Jurkat, Clone E6-1 (cell line): ENCODE measurements at regions not wholly inside any gene's neighbourhood (a gene's known extent, or its start where the extent isn't known, plus 50 kb on each side); places are given as distances from the start of the nearest gene placed in this dataset.
"Not testable (repeated sequence)": the region's sequence is repeated elsewhere in the genome, so short reads cannot be mapped to it uniquely, and the experiment has no call there.

ENCODE experiments used
- DNase-seq: peaks from one replicate; pipeline ENCODE4 v3.0.0-alpha.2; 2011; ENCODE audit warnings: low read depth, low spot score
- H3K4me3 ChIP-seq: 2 replicates; pipeline ENCODE4 v1.5.1; 2011; ENCODE audit warnings: mild to moderate bottlenecking, low read length, control low read depth, moderate library complexity

- no peak for DNase-seq
- H3K4me3 ChIP-seq, result no peak overlapping the region
These were observed 79.0 kb upstream of the CDH7 start for GRCh38 chr18:65671621-65672415.

DNA sequence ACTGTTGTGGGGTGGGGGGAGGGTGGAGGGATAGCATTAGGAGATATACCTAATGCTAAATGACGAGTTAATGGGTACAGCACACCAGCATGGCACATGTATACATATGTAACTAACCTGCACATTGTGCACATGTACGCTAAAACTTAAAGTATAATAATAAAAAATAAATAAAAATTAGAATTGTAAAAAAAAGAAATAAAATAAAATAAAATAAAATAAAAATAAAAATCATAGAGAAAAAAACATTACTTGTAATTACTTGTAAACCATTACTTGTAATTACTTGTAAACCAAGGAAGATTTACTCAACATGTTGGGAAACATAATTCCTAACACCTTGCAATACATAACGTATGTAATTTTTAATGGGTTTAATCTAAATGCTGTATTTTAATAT is 80.7 kb upstream of the CDH7 start:
- H3K4me3 ChIP-seq, DNase-seq: not testable (repeated sequence)

GRCh38 chr18:65661391-65661790 is 89.4 kb upstream of the CDH7 start:
- DNase-seq, result no peak
- no peak overlapping the region for H3K4me3 ChIP-seq

DNA sequence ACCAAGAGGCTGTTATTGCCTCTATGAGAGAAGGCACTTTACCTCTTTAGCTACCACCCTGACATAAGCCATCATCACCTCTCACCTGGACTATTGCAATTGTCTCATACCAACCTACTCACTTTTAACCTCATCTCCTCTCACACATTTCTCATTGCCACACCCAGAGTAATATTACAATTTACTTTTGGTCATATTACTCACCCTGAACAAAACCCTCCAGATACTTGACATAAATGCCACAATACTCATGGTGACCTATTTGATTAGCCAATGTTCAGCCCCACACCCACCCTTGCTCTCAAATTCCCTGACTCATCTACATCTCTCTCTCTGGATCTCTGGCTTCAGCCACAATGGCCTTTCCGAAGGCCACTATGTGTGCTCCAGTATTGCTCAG is 90.9 kb upstream of the CDH7 start:
- H3K4me3 ChIP-seq, result no peak overlapping the region
- DNase-seq, result no peak

GRCh38 chr18:65659312-65659711 is 91.5 kb upstream of the CDH7 start:
- no peak for DNase-seq
- no peak overlapping the region for H3K4me3 ChIP-seq

DNA sequence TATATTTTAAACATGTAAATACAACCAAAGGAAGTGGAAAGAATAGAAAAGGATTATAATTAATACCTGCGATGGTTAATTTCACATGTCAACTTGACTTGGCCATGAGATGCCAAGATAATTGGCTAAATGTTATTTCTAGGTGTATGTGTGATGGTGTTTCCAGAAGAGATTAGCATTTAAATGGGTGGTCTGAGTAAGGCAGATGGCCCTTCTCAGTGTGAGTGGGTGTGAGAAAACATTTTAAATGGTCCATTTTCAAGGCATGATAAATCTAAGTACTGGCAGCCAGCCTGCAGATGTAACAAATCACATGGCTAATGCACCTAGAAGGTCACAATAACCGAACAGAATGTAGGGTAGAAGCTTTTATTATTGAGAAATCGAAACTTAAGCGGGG is 99.6 kb upstream of the CDH7 start:
- DNase-seq, result no peak
- no peak overlapping the region for H3K4me3 ChIP-seq

GRCh38 chr18:65632236-65632635 is 118.6 kb upstream of the CDH7 start:
- DNase-seq, result no peak
- H3K4me3 ChIP-seq, result no peak overlapping the region

DNA sequence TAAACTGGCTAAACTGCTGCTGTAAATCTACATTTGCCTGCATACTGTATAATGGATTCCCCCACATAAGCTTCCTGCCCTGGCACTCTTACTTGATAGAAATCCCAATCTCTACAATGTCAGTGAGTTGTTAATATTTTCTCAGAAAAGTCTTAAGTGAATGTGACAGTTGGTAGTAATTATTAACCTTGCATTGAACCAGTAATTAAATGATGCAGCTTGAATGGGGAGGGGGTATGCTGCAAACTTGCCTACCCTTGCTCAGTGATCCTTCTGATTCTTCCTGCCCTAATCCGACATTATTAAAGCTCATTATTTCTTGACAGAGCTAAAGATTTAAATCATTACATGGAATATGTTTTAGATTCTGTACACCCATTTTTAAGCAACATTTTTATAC is 119.0 kb upstream of the CDH7 start:
- no peak overlapping the region for H3K4me3 ChIP-seq
- DNase-seq, result no peak

- H3K4me3 ChIP-seq, result no peak overlapping the region
- DNase-seq, result no peak
These were observed 122.4 kb upstream of the CDH7 start for GRCh38 chr18:65628390-65628789.

DNA sequence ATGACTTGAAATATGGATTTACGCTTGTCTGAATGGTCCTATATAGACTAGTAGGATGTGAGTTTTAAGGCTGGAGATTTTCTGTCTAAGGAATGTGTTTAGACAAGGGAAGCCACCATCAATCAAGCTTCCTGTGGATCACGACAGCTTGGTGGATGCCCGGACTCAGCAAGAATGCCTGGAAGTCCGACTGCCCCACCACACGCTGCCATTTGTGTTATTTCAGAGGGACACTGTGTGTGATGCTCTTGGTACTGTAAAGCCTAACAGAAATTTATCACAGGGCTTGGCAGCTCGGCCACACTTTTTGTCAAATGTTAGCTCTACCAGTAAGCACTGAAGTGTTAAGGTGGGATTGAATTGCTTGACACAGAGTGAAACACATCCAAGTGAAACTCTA is 127.1 kb upstream of the CDH7 start:
- DNase-seq, result no peak
- no peak overlapping the region for H3K4me3 ChIP-seq

GRCh38 chr18:65622436-65622835 is 128.4 kb upstream of the CDH7 start:
- H3K4me3 ChIP-seq, result no peak overlapping the region
- no peak for DNase-seq

DNA sequence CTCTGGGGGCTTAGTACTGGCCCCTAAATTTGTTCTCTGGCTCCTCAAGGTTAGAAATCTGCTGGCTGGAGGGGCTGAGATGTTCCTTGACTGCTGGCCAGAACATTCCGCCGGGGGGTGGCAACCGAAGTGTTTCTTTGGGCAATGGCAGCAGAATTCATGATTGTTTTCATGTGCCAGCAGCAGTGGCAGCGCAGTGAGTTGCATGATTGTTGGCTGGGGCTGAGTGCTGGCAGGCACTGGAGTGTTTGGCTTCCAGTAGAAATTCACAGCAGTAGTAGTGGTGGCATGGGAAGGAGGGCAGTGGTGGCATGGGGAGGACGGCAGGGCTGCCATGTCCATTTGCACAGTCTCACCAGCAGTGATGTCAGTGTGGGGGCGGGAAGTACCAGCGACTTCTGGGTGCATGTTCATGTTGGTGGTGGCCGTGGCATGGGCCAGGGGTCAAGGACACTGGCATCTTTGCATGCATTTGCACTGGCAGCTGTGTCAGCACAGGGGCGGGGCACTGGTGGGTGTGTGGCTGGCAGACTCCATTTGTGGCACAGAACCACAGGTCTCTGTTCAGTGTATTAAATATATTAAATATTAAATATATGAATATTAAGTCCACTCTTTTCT is 130.6 kb upstream of the CDH7 start:
- H3K4me3 ChIP-seq, result no peak overlapping the region
- no peak for DNase-seq

- no peak for DNase-seq
These were observed 139.9 kb upstream of the CDH7 start for GRCh38 chr18:65610939-65611338.

GRCh38 chr18:65608471-65608870 is 142.3 kb upstream of the CDH7 start:
- no peak overlapping the region for H3K4me3 ChIP-seq
- no peak for DNase-seq

More at GRCh38 chr18:65610939-65611338, 139.9 kb upstream of the CDH7 start:
- no peak overlapping the region for H3K4me3 ChIP-seq

DNA sequence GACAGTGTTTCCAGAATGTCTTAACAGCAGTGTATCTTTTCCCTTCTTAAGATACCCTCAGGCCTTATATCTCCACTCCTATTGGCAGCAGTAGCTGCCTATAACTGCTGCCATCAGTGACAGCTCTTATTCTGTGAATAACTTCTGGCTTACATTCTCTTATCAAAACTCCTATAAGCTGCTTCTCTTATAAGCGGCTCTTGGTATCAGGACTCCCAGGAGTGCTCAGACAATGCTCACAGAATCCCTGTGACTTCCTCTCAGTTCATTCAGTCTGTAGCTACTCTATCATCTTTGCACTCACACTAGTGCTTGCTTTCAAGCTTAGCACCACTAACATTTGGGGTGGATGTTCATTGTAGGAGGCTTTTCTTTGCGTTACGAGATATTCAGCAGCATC is 143.7 kb upstream of the CDH7 start:
- no peak overlapping the region for H3K4me3 ChIP-seq

DNA sequence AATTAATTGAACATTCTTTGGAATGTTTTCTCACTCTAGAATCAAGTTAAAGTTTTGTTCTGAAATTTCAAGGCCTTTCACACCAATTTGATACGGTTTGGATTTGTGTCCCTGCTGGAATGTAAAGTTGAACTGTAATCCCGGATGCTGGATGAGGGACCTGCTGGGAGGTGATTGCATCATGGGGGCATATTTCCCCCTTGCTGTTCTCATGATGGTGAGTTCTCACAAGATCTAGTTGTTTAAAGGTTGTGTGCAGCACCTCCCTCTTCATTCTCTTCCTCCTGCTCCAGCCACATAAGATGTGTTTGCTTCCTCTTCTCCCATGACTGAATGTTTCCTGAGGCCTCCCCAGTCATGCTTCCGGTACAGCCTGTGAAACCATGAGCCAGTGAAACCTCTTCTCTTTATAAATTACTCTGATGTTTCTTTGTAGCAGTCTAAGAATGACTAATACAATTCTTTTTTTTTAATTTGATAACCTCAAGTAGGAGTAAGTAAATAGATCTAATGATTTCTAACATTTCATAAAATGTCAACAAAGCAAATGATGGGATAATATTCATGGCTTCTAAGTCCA is 144.2 kb upstream of the CDH7 start:
- no peak for DNase-seq

More for the DNA sequence above, 143.7 kb upstream of the CDH7 start:
- no peak for DNase-seq

GRCh38 chr18:65605352-65605751 is 145.5 kb upstream of the CDH7 start:
- DNase-seq, H3K4me3 ChIP-seq: not testable (repeated sequence)

More for the DNA sequence above, 144.2 kb upstream of the CDH7 start:
- no peak overlapping the region for H3K4me3 ChIP-seq

DNA sequence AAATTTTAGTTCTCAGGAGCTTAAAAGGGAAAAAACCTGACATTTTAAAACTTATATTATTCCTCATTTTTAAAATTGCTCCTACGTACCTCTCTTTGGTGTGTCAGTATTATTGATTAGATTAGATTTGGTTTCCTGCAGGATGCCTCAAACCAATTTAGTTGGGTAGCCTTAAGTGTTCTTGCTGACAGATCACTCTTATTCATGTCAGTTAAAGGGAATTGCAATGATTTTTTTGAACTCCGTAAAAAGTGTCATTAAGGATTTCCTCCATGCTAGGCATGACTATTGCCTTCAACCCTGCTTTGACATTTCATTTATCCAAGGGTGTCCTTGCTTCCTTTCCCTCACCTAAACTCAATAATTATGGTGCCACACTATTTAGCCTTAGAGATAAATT is 149.0 kb upstream of the CDH7 start:
- no peak for DNase-seq
- no peak overlapping the region for H3K4me3 ChIP-seq

DNA sequence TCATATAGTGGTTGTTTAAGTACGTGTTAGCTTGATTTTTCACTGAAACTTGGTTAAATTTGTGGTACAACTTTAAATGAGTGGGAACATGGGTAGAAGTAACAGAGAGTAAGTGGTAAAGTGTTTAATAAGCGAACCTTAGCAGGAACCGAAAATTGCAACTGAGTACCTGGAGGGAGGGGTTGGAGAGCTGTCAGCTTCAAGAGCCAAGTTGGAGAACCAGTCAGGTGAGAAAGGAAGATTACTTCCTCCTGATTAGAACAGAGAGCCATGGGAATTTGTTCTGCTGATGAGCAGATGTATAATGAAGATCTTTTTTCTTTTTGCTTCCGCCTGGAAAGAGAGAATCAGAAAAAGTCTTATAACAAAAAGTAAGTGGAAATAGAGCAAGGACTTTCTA is 158.4 kb upstream of the CDH7 start:
- no peak for DNase-seq

GRCh38 chr18:65587491-65587890 is 163.3 kb upstream of the CDH7 start:
- no peak overlapping the region for H3K4me3 ChIP-seq
- DNase-seq, result no peak

More for the DNA sequence above, 158.4 kb upstream of the CDH7 start:
- H3K4me3 ChIP-seq, result no peak overlapping the region
